HG03442 (cell line): ENCODE measurements at regions not wholly inside any gene's neighbourhood (a gene's known extent, or its start where the extent isn't known, plus 50 kb on each side); places are given as distances from the start of the nearest gene placed in this dataset.
"Not testable (repeated sequence)": the region's sequence is repeated elsewhere in the genome, so short reads cannot be mapped to it uniquely, and the experiment has no call there.

Experiments used
- ATAC-seq: cut with Tn5 transposase; IDR thresholded peaks from one replicate; pipeline ENCODE4 v1.9.1; 2021; ENCODE audit warnings: mild to moderate bottlenecking, moderate library complexity; ENCODE audit not compliant: unreplicated experiment

DNA sequence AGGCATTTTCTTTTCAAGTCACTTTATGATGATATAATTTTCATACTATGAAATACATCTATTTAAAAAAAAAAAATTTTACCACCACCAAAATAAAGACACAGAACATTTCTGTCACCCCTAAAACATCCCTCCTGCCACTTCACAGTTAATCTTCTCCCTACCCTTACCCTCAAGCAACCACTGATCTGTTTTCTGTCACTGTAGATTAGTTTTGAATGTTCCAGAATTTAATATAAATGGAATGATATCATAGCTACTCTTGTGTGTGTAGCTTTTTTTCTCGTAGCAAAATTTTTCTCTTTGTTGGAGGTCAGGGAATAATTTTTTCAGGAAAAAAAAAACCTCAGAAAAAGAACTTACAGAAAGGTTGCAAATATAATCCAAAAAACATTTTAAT lies 152.7 kb downstream of the RHOU start:
- ATAC-seq: no peak

DNA sequence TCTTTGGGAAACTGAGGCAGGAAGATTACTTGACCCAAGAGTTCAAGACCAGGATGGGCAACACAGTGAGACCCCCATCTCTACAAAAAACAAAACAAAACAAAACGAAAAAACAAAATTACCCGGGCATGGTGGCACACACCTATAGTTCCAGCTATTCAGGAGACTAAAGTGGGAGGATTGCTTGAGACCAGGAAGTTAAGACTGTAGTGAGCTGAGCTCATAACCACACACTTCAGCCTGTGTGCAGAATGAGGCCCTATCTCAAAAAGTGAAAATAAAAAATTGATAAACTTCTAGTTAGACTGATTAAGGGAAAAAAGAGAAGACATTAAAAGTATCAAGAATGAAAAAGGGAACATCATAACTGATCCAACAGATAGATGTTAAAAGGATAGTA lies 154.0 kb downstream of the RHOU start:
- no peak for ATAC-seq

- ATAC-seq: no peak
Measured at GRCh38 chr1:228891272-228892034, 156.2 kb downstream of the RHOU start.

- ATAC-seq: not testable (repeated sequence)
Measured at GRCh38 chr1:228892200-228892599, 156.9 kb downstream of the RHOU start.

DNA sequence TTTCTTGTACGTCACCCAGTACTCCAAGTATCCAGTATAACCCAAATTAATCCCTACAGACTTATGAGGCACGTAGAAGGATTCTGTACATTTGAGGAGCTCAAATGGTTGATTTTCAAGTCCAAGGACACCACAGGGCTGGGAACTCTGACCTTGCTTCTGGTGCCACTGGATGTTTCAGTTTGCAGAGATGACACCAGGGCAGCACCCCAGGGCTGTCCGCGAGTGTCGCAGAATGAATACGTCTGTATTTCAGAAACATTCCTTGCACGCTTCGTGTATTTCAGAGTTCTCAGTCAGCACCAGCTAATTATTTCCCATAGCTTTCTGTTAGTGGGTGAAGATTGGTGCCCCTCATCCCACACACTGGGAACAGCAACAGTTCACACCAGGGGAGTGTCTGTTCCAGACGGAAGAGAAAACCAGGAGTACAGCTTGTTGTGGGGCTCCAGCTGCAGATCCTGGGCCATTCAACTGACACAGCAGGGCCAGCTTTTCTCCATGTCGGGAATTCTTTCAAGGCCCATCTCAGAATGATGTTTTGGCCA lies 159.2 kb downstream of the RHOU start:
- no peak for ATAC-seq

DNA sequence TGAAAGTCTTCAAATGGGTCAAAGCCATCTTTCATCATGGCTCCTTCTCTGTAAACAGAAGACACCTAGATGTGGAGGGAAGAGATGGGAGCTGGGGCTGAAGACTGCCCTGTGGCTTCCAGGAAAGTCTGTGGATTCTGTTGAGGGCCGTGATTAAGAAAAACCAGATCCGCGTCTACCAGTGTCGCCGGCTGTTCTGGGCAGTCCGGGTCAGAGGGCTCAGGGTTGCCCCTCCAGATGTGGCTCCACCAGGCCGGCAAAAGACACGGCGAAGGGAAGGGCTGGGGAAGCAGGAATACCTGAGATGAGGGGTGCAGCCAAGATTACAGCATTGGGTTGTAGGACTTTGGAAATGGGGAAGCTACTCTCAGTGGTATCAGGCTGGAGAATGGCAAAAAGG lies 162.6 kb downstream of the RHOU start:
- no peak for ATAC-seq

GRCh38 chr1:228898582-228898992 lies 163.3 kb downstream of the RHOU start:
- ATAC-seq: peak; percentile 90

GRCh38 chr1:228899421-228899956 lies 164.2 kb downstream of the RHOU start:
- no peak for ATAC-seq

DNA sequence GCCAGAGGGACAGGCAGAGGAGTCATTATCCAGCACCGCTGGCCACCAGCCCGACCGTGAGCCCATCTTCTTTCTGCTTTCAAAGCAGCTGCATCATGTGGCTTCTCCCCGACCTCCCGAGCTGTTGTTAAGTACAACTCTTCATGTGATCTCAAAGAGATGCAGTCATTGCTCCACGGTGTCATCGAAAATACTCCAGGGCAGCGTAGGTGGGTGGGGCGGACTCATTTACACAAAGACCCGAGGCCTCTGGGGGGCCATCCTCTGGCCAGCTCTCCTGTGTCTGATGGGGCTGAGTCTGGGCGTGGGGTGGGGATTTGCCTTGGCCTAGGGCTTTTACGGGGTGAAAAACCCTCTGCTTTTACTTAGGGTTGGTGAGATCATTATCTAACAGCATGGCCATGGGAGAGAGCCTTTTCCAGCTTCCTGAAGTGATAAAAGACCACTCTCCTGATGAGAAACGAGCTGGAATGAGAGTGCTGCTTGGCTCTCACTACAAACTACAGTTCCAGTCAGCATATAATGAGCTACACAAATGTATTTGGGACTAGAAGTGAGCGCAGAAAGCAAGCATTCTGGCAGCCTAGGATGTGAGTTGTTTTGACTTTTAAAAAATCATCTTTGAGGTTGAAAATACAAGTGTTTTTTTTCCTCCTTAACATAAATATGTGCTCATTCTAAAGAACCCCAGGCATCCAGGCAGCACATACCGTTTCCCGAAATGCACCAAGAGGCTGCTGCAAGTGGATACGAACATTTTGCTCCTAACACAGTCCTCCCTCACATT lies 165.0 kb downstream of the RHOU start:
- ATAC-seq: no peak

GRCh38 chr1:228900886-228901392 lies 165.7 kb downstream of the RHOU start:
- ATAC-seq: no peak

DNA sequence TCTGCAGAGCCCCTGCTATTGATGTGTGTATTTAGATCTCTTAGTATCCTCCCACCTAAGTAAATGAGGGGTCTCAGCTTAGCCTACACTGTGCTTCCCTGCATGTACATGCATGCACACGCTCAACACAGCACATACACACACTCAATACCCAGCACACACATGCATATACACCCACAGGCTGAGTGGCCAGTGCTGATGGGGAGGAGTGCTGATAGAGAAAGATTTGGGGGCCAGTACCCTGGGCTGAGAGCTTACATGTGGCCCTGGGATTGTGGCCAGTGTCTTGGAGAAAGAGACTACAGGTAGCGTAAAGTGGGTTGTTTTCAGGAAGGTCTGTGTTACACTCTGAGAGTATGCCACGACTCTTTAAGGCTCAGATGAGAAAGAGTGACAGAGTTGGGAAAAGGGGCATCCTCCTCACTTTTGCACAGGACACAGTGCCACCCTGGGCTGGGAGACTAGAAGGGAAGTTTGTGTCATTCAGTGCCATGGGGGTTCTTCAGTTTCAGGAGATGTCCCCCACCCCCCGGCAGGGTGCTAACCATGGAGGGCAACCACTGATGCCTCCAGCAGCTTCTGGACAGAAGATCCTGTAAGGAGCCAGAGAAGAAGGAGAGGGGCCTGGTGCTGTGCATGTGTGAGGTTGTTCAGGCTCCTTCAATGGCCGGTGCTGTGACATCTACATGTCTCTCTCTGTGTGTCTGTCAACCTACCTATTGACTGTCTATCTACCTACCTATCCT lies 166.8 kb downstream of the RHOU start:
- ATAC-seq: no peak

GRCh38 chr1:228902781-228903433 lies 167.6 kb downstream of the RHOU start:
- ATAC-seq: no peak

GRCh38 chr1:228903434-228904071 lies 168.3 kb downstream of the RHOU start:
- no peak for ATAC-seq

- no peak for ATAC-seq
Measured at GRCh38 chr1:228904222-228904621, 168.9 kb downstream of the RHOU start.

DNA sequence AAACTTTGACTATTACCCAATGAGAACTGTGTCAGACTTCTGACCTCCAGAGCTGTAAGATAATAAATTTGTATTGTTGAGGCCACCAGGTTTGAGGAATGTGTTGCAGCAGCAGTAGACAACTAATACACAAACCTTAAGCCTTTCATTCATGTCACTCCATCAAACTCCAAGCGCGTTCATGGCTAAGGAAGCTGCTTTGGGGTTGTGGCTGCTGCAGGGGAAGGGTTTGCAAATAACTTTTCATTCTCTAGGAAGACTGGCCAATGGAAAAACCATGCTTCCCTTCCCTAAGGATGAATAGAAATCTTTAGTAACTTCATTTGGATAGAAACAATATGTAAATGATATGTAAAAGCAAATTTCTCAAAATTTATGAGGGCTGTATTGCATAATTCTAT lies 170.4 kb downstream of the RHOU start:
- ATAC-seq: no peak

DNA sequence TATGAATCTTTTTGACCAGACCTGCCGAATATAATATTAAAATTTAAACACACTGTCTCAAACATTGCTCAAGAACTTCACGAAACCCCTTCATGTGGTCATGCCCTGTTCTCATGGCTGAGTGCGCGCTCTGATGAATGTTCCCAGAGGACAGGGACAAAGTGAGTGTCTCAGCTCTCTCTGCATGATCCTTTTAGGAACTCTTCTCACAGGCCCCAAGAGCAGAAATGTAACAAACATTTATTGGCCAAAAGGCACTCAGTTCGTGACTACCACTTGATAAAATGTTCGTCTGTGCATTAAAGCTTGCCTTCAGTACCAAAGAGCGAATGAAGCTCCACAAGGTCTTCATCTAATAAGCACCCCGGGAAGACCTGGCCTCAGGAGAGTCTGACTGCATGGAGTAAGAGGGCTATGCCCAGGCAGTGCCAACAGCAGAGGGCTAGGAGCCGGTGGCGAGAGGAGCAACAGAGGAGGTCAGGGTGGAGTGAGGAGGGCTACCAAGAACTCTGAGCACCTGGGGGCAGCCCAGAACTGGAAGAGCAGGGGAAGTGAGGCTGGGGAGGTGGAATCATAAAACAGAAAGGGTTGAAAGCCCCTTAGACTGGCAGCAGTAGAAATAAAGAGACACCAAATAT lies 171.1 kb downstream of the RHOU start:
- ATAC-seq: no peak

DNA sequence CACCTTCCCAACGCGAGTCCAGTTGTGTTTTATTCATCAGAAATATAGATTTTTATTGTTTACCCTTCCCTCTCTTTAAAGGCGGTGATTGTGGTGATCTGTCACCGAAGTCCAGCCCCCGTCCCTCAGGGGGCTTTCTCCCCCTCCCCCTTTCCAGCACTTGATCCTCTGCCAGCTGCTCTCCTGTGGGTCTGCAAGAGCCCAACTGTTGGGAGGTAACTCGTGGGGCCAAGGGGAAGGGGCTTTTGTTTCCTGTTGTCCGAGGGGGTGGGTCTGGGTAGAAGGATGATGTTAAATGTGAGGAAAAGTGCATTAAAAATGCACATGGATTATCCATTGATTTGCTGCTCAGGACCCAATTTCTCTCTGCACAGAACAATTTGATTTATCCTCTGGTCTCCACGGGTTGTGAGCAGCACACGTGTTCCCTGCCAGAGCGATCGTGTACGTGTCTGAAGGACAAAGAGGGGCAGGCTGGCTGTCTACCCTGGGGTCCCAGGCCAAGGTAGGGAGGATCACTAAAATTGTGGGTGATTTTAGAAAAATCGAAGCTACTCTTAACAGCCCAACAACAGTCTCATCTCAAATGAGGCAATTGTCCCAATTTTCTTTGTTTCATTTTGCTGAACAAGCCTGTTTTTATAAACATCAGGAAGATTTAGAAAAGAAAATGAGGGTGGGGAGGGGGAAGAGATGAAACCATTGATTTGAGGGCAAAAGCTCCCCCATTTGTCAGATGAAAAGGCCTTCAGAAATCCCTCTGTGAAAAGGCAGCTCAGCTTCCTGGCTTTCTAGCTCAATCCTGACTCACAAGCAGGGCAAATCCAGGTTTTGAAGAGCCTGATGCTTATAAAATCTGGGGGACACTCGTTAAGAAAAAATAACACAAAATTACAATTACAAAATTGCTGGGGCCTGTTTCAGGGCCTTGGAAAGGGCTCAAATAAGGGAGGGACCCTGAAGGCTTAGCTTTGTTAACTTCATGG lies 176.2 kb downstream of the RHOU start:
- no peak for ATAC-seq
